ENCODE measurements at regions not wholly inside any gene's neighbourhood (a gene's known extent, or its start where the extent isn't known, plus 50 kb on each side); places are given as distances from the start of the nearest gene placed in this dataset.

GRCh38 chr3:22977042-22977441 is 226.1 kb upstream of the UBE2E2 start:
- DNase-seq = no peak

- DNase-seq = no peak
These were observed 225.4 kb upstream of the UBE2E2 start for GRCh38 chr3:22977650-22978289.

- no peak for DNase-seq
These were observed 223.5 kb upstream of the UBE2E2 start for GRCh38 chr3:22979581-22979980.

GRCh38 chr3:22980346-22980745 is 222.8 kb upstream of the UBE2E2 start:
- DNase-seq = no peak

- peak; percentile 23 for DNase-seq
These were observed 222.0 kb upstream of the UBE2E2 start for GRCh38 chr3:22981166-22981565.

GRCh38 chr3:22981861-22982260 is 221.3 kb upstream of the UBE2E2 start:
- peak; percentile 3 for DNase-seq

DNA sequence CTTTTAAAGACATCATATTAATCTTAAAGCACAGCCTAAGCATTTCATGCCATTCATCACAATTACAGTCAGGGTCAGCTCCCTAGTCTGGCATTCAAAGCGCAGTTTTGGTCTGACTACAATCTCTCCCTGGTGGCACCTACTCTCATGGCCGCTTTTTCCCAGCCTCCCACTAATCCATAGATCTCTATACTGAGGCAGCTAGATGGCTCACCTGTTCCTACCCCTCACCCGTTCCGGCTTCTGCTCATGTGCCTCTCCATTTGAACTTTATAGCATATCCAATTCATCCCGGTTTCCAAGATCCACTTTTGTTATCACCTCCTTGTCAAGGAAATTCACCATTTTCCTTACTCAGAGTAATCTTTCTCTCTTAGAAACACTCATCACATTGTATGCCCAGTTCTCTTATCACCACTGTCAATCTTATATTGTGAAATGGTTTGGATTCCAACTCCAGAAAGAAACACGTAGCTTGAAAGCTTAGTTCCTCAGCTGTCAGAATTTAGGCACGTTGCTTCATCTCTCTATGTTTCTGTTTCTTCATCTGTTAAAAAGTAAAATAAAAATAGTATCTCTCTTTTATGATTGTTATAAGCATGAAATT is 220.0 kb upstream of the UBE2E2 start:
- DNase-seq = no peak

GRCh38 chr3:22986958-22987357 is 216.2 kb upstream of the UBE2E2 start:
- DNase-seq = no peak

DNA sequence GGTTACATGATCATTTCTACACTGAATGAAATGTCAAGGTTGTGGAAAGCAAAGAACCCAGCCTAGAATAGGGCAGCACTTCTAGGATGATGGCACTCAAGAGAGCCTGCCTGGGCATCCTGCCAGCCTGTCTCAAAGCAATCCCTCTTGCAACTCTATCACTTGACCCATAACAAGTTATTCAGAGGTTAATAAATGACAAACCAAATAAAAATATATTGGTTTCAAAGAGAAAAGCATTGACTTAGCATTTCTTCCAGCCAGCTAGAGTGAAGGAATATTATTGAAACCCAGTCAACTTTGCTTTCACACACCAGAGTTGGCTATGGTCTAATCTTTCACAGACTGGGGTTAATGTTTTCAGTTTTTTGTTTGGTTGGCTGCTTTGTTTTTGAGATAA is 214.6 kb upstream of the UBE2E2 start:
- DNase-seq = peak; percentile 69

- DNase-seq = no peak
These were observed 213.4 kb upstream of the UBE2E2 start for GRCh38 chr3:22989716-22990115.

DNA sequence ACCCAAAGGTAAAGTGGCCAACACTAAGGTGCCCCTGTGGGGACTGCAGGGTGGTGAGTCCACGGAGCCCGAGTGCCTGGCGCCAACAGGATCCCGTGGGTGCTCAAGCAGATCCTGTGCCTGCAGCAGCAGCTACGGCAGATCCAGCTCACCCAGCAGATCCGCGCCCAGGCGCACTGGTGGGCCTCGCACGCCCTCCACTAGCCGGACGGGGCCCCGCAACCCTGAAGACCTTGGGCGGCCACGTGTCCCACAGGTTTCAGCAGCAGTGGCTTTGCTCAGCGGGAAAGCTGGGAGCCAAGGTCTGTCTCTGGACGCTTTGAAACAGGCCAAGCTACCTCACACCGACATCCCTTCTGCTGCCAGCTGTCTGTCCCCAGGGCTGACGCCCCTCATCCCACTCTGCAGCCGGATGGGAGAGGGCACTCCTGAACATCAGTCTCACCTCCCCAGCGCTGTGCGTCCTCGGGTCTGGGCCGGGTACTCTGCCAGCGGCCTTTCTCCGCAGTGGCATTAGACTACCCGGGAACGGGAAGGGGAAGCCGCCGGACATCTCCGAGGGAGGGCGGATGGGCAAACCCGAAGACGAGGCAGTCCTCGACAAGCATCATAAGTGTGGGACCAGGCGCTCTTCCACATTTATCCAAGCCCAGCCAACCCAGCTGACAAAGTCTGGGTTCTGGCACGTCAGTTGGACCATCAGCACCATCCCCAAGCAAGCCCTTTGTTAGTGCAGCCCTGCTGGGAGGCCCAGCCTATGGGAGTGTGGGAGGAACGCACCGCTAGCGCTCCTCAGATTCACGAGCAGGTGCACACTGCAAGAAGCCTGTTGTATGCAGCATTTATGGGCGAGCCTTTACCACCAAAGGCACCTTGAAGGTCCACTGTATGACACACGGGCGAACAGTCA is 212.6 kb upstream of the UBE2E2 start:
- no peak for DNase-seq

DNA sequence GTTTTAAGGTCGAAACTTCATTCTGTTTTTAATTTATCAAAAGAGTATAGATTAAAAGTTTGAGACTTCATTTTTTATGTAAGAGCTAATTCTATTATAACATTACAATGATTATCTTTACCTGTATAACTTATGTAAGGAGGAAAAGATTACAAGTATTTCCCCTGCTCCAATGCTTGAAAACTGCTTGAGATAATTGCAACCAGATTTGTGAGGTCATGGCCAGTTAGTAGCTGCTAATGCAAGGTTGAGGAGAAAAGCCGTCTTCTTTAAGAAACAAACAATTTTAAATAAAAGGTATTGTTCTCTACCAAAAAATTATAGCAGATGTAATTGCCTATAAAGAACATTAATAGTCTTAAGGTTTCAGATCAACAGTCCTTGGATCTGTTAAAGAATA is 208.3 kb upstream of the UBE2E2 start:
- DNase-seq = no peak

DNA sequence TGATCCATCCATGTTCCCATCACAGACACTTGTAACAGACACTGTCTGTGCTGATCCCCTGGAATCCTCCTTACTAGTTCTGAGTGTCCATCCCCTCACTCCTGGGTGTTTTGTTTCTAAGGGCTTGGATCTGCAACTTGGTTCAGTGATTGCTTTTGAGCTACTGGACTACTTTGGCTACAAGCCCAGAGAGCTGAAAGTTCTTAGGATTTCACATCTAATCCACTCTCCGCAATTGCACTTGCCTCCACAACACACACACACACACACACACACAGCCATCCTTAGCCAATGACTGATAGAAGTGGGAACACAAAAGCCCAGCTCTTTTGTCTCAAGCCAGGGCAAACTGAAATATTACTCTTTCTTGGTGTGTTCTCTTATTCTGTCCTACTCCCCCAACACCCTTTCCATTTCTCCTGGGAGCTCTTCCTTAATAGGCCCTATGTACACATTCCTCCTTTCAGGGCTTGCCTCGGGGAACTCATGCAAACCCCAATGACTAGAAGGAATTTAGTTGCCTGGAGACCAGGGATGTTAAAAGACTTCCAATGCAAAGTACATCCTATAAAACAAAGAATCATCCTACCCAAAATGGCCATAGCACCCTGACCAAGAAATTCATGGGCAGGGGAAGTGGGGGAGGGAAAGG is 206.1 kb upstream of the UBE2E2 start:
- DNase-seq = no peak

DNA sequence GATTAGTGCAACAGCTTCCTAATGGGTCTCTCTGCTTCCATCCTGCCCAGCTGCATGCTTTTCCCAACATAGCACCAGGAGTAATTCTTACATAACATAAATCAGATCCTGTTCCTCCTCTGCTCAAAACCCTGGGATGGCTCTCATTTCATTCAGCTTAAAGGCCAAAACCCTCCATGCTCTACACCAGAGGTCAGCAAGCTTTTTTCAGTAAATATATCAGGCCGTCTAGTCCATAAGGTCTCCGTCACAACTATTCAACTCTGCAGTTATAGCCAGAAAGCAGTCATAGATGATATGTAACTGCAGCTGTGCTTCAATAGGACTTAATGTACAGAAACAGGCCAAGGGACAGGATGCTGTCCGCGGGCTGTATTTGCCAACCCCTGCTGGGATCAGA is 202.8 kb upstream of the UBE2E2 start:
- no peak for DNase-seq

DNA sequence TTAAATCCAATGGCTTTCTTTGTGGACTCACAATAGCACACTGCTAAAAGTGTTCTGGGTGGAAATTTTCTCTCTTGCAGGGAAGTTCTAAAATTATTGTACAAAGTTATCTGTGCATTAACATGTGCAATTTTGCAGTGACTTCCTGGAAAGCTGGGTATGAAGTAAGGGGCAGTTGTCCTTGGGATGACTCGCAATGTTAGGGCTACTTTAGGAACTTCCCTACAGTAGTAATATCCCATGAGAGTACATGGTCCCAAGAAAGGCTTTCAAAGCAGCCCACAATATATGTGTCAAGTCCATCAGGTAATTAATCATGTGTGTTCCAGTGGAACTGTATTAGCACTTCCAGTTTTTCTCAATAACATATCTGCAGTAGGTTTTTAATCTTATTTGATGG is 201.0 kb upstream of the UBE2E2 start:
- DNase-seq = no peak

DNA sequence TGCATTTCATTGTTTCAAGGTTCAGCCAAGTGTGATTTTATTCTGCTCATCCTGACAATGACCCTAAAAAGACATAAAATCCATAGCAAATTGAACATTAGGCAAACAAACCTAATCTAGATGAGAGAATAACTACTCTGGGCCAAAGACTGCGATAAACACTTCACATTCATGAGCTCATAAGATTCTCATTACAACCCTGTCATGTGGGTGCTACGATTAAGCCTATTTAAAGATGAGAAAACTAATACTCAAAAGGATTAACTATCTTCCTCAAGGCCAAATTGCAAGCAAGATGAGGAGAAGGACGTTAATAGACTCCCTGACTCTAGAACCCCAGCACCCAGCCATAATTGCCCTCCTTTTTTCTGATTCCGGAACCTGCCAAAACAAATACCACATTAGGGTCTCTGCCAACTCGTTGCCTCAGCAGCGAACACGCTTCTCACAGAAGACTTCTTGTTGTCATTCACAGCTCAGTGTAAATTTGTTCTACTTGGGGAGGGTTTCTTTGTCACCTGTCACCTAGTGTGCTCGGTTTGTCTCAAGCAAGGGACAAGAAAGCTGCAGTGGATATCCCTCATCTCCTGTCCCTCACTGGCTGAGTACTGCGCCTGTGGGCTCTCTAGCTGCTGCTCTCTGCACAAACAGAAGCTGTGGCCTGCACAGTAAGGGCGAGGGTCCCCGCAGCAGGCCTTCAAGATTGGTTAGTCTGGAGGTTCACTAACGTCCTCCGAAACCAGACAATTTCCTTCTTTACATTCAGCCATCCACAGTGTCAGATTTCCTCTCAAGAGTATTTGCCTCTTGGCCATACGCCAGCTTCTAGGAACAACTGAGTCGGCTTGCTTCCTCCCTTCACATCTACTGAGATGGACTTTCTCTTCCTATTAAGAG is 200.0 kb upstream of the UBE2E2 start:
- DNase-seq = peak; percentile 76

DNA sequence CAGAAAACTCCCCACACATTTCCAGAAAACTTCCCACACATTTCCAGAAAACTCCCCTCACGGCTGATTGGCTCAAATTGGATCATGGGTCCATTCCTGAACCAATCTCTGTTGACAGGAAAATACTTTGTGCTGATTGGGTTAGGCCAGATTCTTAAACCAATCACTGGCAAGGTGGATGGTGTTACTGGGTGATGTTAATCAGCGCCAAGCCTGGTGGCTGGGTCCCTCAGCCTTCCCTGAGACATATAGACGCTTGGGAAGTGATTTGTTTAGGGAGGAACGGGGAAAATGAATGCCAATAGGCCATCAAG is 199.4 kb upstream of the UBE2E2 start:
- no peak for DNase-seq

DNA sequence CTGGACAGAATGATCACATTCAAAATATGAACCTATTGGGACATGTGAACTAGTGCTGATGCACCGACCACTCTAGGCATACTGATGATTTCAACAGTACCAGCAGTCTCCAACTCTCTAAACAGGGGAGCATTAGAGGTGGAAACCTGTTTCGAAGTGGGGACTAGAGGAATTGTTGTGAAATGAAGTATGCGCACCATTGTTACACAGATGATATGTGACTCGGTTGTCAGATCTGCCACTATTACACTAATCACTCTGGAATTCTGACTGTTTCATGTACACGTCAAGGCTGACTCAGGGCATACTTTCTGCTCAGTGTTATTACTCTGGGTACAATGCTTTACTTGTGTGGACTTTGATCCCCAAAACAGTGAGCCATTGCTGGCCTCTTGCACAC is 198.2 kb upstream of the UBE2E2 start:
- no peak for DNase-seq

DNA sequence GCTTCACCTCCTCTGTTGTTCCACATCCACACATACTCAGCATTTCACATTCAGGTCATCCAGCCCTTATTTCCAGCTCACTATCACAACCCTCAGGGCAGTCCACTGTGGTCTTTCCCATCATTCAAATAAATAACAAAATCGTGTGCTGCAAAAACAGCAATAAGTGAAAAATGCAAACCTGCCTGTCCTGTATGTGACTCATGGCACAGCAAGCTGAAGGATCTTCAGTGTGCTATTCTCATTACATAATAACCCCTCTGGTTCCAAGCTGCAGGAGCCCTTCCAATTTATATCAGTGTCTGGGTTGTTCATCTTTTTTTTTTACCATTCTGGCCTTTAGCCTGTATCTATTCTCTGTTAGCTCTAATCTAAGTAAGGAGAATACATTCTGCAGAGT is 185.3 kb upstream of the UBE2E2 start:
- peak; percentile 23 for DNase-seq

GRCh38 chr3:23019596-23020300 is 183.4 kb upstream of the UBE2E2 start:
- no peak for DNase-seq

- DNase-seq = no peak
These were observed 174.8 kb upstream of the UBE2E2 start for GRCh38 chr3:23028294-23028693.

GRCh38 chr3:23029001-23029400 is 174.1 kb upstream of the UBE2E2 start:
- DNase-seq = no peak
